PC-3 (cell line): ENCODE measurements at regions not wholly inside any gene's neighbourhood (a gene's known extent, or its start where the extent isn't known, plus 50 kb on each side); places are given as distances from the start of the nearest gene placed in this dataset.

ENCODE experiments used
- EZH2 ChIP-seq: fragments of 300-600 bp; sonication (generic); IDR thresholded peaks from one replicate; pipeline ENCODE4 v1.6.1; 2017; ENCODE audit warnings: antibody characterized with exemption, mild to moderate bottlenecking, low read length; ENCODE audit not compliant: unreplicated experiment
- TF ChIP-seq, protein P1 (sequence below): fragments of 300-600 bp; sonication (generic); conservative IDR thresholded peaks from 2 replicates; pipeline ENCODE4 v1.5.1; 2017; ENCODE audit warnings: antibody characterized with exemption, low read depth, mild to moderate bottlenecking, low read length

- TF ChIP-seq, protein P1, sequence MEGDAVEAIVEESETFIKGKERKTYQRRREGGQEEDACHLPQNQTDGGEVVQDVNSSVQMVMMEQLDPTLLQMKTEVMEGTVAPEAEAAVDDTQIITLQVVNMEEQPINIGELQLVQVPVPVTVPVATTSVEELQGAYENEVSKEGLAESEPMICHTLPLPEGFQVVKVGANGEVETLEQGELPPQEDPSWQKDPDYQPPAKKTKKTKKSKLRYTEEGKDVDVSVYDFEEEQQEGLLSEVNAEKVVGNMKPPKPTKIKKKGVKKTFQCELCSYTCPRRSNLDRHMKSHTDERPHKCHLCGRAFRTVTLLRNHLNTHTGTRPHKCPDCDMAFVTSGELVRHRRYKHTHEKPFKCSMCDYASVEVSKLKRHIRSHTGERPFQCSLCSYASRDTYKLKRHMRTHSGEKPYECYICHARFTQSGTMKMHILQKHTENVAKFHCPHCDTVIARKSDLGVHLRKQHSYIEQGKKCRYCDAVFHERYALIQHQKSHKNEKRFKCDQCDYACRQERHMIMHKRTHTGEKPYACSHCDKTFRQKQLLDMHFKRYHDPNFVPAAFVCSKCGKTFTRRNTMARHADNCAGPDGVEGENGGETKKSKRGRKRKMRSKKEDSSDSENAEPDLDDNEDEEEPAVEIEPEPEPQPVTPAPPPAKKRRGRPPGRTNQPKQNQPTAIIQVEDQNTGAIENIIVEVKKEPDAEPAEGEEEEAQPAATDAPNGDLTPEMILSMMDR = no peak
- no peak for TF ChIP-seq EZH2
Measured at GRCh38 chr15:62343397-62343796, 178.3 kb upstream of the C2CD4B start.
